Ramos (cell line): ENCODE measurements at regions not wholly inside any gene's neighbourhood (a gene's known extent, or its start where the extent isn't known, plus 50 kb on each side); places are given as distances from the start of the nearest gene placed in this dataset.
"Not testable (repeated sequence)": the region's sequence is repeated elsewhere in the genome, so short reads cannot be mapped to it uniquely, and the experiment has no call there.

Experiments
- in situ Hi-C: fragments of 300-500 bp; cut with MboI; formaldehyde crosslinking; loops from one replicate; pipeline ENCODE4 v1.14.3; 2022; ENCODE audit warnings: low sequenced_read_pairs; ENCODE audit not compliant: unreplicated experiment

- in situ Hi-C loops: no loop called here
These were observed 639.0 kb downstream of the IPMK start for GRCh38 chr10:57628592-57629284.

GRCh38 chr10:57627642-57628178 lies 640.0 kb downstream of the IPMK start:
- in situ Hi-C loops: no loop called here

- in situ Hi-C loops: no loop called here
These were observed 642.7 kb downstream of the IPMK start for GRCh38 chr10:57624856-57625592.

- in situ Hi-C loops: no loop called here
These were observed 643.6 kb downstream of the IPMK start for GRCh38 chr10:57624066-57624465.

- in situ Hi-C loops: no loop called here
These were observed 646.2 kb downstream of the IPMK start for GRCh38 chr10:57621466-57621865.

GRCh38 chr10:57605948-57606485 lies 661.7 kb downstream of the IPMK start:
- in situ Hi-C loops: no loop called here

GRCh38 chr10:57599440-57599839 lies 668.3 kb downstream of the IPMK start:
- in situ Hi-C loops: no loop called here

GRCh38 chr10:57593983-57594573 lies 673.6 kb downstream of the IPMK start:
- in situ Hi-C loops: no loop called here

GRCh38 chr10:57579926-57580325 lies 687.8 kb downstream of the IPMK start:
- in situ Hi-C loops: no loop called here

- in situ Hi-C loops: no loop called here
These were observed 705.5 kb downstream of the IPMK start for GRCh38 chr10:57562211-57562610.

- in situ Hi-C loops: not testable (repeated sequence)
These were observed 715.9 kb downstream of the IPMK start for GRCh38 chr10:57551774-57552173.

- in situ Hi-C loops: no loop called here
These were observed 732.4 kb downstream of the IPMK start for GRCh38 chr10:57535306-57535705.

GRCh38 chr10:57513637-57514036 lies 754.1 kb downstream of the IPMK start:
- in situ Hi-C loops: no loop called here

- in situ Hi-C loops: no loop called here
These were observed 759.9 kb downstream of the IPMK start for GRCh38 chr10:57507788-57508187.

- in situ Hi-C loops: no loop called here
These were observed 761.1 kb downstream of the IPMK start for GRCh38 chr10:57506414-57507094.

GRCh38 chr10:57494486-57494885 lies 773.2 kb downstream of the IPMK start:
- in situ Hi-C loops: no loop called here

- in situ Hi-C loops: no loop called here
These were observed 785.4 kb downstream of the IPMK start for GRCh38 chr10:57482259-57482658.

- in situ Hi-C loops: no loop called here
These were observed 794.7 kb downstream of the IPMK start for GRCh38 chr10:57472823-57473619.

GRCh38 chr10:57468894-57469432 lies 798.7 kb downstream of the IPMK start:
- in situ Hi-C loops: no loop called here
